Cardiac muscle cell (in vitro differentiated cells and primary cell): ENCODE measurements at regions not wholly inside any gene's neighbourhood (a gene's known extent, or its start where the extent isn't known, plus 50 kb on each side); places are given as distances from the start of the nearest gene placed in this dataset.

ENCODE experiments used
- DNase-seq, 2 donors: peaks; one replicate each; pipeline versions ENCODE4 v3.0.0 to v3.0.0-alpha.2; 2010 to 2017; ENCODE audit warnings: low read depth in 1 of 2, low spot score in 1 of 2
- H3K27ac ChIP-seq: fragments of 200-600 bp; sonication (generic); 2 replicates; pipeline ENCODE4 v1.5.1; 2016
- H3K27me3 ChIP-seq: fragments of 200-600 bp; sonication (generic); 2 replicates; pipeline ENCODE4 v1.6.0; 2016; ENCODE audit warnings: control low read depth
- H3K36me3 ChIP-seq: fragments of 200-600 bp; sonication (generic); 2 replicates; pipeline ENCODE4 v1.5.1; 2016; ENCODE audit warnings: control low read depth
- H3K4me1 ChIP-seq: fragments of 200-600 bp; sonication (generic); 2 replicates; pipeline ENCODE4 v1.8.1; 2017; ENCODE audit warnings: low read depth, mild to moderate bottlenecking, mixed run types
- H3K4me3 ChIP-seq: fragments of 200-600 bp; sonication (generic); 2 replicates; pipeline ENCODE4 v1.5.1; 2016; ENCODE audit warnings: mild to moderate bottlenecking
- H3K9me3 ChIP-seq: fragments of 200-600 bp; sonication (generic); 2 replicates; pipeline ENCODE4 v1.5.1; 2017; ENCODE audit warnings: low read depth, mild to moderate bottlenecking, control low read depth
- TF ChIP-seq, protein P1 (sequence below): IDR thresholded peaks from 2 replicates; pipeline ENCODE4 v1.5.1; 2012; ENCODE audit warnings: low read depth, mild to moderate bottlenecking, low read length

DNA sequence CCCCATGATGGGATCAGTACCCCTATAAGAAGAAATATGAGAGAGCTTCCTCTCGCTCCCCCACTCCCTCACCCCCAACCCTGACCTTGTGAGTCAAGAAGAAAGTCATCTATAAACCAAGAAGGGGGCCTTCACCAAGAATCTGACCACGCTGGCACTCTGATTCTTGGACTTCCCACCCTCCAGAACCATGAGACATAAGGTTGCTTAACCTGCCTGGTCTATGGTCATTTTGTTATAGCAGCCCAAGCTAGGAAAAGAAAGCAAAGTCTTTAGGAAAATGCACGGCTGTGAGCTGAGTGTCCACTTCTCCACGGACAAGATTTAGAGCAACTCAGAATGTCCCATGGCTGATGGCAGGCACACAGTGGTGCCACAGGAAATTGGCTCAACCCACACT, 333.5 kb downstream of the SOX9 start:
- no peak overlapping the region for H3K4me3 ChIP-seq
- H3K9me3 ChIP-seq: no peaks in the 10 kb centered on the region

DNA sequence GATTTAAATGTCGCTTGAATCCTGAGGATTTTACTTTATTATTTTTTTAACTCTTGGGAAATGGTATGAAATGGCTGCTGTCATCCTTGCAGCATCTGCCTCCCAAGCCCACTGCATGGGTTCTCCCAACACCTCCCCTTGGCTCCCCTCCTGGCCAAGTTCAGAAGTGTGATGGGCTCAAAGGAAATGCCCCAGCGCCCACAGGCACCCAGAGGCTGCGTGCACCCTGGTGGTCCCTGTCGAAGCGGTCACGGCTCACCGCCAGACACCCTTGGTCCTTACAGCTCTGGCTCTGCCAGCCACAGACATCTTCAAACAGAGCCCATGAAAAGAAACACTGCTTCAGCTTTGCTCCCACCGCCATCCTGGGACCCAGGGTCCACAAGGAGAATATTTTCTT, 334.7 kb downstream of the SOX9 start:
- H3K27me3 ChIP-seq: no peaks in the 10 kb centered on the region
- no peak for DNase-seq
- H3K36me3 ChIP-seq: no peaks in the 10 kb centered on the region
- no peak overlapping the region for H3K4me3 ChIP-seq
- peaks cover 15% of the 10 kb centered on the region for H3K4me1 ChIP-seq
- H3K27ac ChIP-seq: no peak overlapping the region
- no peaks in the 10 kb centered on the region for H3K9me3 ChIP-seq
- TF ChIP-seq, protein P1, sequence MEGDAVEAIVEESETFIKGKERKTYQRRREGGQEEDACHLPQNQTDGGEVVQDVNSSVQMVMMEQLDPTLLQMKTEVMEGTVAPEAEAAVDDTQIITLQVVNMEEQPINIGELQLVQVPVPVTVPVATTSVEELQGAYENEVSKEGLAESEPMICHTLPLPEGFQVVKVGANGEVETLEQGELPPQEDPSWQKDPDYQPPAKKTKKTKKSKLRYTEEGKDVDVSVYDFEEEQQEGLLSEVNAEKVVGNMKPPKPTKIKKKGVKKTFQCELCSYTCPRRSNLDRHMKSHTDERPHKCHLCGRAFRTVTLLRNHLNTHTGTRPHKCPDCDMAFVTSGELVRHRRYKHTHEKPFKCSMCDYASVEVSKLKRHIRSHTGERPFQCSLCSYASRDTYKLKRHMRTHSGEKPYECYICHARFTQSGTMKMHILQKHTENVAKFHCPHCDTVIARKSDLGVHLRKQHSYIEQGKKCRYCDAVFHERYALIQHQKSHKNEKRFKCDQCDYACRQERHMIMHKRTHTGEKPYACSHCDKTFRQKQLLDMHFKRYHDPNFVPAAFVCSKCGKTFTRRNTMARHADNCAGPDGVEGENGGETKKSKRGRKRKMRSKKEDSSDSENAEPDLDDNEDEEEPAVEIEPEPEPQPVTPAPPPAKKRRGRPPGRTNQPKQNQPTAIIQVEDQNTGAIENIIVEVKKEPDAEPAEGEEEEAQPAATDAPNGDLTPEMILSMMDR: no peak

More for the DNA sequence above, 333.5 kb downstream of the SOX9 start:
- Histone ChIP-seq H3K27me3 (no peaks in the 10 kb centered on the region), H3K4me1 (peaks cover 15% of the 10 kb centered on the region), H3K27ac (no peak overlapping the region), H3K36me3 (no peaks in the 10 kb centered on the region)
- no peak for DNase-seq
- TF ChIP-seq, protein P1: no peak

- H3K36me3 ChIP-seq: no peaks in the 10 kb centered on the region
- H3K4me3 ChIP-seq: no peak overlapping the region
- H3K27ac ChIP-seq: no peak overlapping the region
- peaks cover 12% of the 10 kb centered on the region for H3K4me1 ChIP-seq
- DNase-seq: peak in 1 of 2 donors; percentile 39
- TF ChIP-seq, protein P1: no peak
- H3K27me3 ChIP-seq: no peaks in the 10 kb centered on the region
- no peaks in the 10 kb centered on the region for H3K9me3 ChIP-seq
Measured at GRCh38 chr17:72456075-72456474, 335.3 kb downstream of the SOX9 start.

DNA sequence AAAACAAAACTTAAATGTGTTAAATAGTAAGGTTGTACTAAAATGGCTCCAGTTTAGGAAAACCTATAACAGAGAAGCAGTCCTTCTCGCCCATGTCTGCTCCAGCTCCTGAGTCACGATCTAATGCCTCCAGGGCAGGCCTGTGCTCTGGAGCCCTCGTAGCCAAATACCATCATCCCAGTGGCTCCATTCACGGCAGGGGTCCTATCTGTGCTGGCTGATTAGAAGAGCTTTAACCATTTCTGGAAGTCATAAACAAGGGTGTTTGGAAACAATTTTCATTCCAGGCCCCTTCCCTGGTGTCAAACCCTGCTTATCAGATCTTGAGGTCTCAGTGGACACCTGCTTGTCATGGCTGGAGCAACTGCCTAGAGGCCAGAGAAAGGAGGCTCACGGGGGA, 336.9 kb downstream of the SOX9 start:
- H3K9me3 ChIP-seq: no peaks in the 10 kb centered on the region

DNA sequence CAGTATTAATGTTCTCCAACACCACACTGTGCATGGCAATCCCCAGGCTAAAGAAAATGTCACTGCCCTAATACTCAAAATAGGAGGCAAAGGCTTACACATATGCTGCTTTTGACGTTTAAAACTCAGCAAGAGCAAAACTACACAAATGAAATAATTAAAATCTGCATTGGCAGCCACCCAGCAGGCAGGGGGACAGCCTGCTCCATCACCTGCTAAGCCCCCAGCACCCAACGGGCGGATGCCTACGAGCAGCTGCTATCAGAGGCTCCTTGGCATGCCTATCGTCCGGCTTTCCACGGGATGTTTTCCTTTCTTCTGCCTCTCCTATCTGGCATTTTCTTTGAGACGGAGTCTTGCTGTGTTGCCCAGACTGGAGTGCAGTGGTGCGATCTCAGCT, 337.5 kb downstream of the SOX9 start:
- Histone ChIP-seq H3K27me3 (no peaks in the 10 kb centered on the region), H3K9me3 (no peaks in the 10 kb centered on the region), H3K4me3 (no peak overlapping the region), H3K4me1 (no peaks in the 10 kb centered on the region), H3K36me3 (no peaks in the 10 kb centered on the region), H3K27ac (no peak overlapping the region)
- DNase-seq: no peak
- TF ChIP-seq, protein P1: no peak

More for the DNA sequence above, 336.9 kb downstream of the SOX9 start:
- no peak for DNase-seq
- Histone ChIP-seq H3K27me3 (no peaks in the 10 kb centered on the region), H3K36me3 (no peaks in the 10 kb centered on the region), H3K4me3 (no peak overlapping the region), H3K4me1 (no peaks in the 10 kb centered on the region), H3K27ac (no peak overlapping the region)
- TF ChIP-seq, protein P1: no peak

DNA sequence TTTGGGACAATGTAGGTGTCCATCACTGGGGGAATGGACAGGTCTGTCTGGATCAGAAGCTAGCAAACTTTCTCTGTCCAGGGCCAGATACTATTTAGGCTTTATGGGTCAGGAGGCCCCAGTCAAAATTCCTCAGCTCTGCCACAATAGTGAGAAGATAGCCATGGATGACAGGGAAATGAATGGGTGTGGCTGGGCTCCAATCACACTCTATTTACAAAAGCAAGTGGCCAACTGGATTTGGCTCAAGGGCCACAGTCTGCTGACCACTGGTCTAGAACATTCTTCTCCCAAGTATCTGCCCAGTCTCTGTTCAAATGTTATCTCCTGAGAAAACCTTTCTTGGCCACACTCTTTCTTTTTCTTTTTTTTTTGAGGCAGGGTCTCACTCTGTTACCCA, 339.9 kb downstream of the SOX9 start:
- DNase-seq: no peak
- TF ChIP-seq, protein P1: no peak
- Histone ChIP-seq H3K4me3 (no peak overlapping the region), H3K36me3 (no peaks in the 10 kb centered on the region), H3K27me3 (no peaks in the 10 kb centered on the region), H3K4me1 (peaks cover 2% of the 10 kb centered on the region), H3K27ac (no peak overlapping the region), H3K9me3 (no peaks in the 10 kb centered on the region)
